ENCODE measurements at regions not wholly inside any gene's neighbourhood (a gene's known extent, or its start where the extent isn't known, plus 50 kb on each side); places are given as distances from the start of the nearest gene placed in this dataset.

DNA sequence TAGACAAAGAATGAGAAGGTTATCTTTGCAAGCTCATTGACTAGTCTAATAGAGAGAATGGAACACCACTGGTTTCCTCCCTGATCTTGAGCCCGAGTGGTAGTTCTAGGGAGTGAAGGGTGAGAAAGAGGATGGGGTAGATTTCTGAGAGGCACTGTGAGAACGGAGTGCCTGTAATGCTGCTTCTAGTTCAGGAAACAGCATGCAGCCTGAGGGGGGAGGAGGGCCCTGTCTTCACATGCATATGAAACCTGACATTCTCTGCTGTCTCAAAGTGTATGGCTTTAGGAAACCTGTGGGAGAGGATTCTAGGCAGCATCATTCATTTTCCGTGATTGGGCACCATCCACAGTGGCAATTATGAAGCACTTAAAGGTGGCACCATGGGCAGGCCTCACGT is 259.4 kb upstream of the MAN1A1 start:
- Mint-ChIP-seq H3K27ac (no peak overlapping the region), H3K4me1 (peaks cover 9% of the 10 kb centered on the region), H3K4me3 (no peak overlapping the region), H3K27me3 (ENCODE audit: low read depth) (no peaks in the 10 kb centered on the region), H3K36me3 (ENCODE audit: low read depth) (no peaks in the 10 kb centered on the region), H3K9me3 (no peaks in the 10 kb centered on the region)
- TF ChIP-seq, protein P1, sequence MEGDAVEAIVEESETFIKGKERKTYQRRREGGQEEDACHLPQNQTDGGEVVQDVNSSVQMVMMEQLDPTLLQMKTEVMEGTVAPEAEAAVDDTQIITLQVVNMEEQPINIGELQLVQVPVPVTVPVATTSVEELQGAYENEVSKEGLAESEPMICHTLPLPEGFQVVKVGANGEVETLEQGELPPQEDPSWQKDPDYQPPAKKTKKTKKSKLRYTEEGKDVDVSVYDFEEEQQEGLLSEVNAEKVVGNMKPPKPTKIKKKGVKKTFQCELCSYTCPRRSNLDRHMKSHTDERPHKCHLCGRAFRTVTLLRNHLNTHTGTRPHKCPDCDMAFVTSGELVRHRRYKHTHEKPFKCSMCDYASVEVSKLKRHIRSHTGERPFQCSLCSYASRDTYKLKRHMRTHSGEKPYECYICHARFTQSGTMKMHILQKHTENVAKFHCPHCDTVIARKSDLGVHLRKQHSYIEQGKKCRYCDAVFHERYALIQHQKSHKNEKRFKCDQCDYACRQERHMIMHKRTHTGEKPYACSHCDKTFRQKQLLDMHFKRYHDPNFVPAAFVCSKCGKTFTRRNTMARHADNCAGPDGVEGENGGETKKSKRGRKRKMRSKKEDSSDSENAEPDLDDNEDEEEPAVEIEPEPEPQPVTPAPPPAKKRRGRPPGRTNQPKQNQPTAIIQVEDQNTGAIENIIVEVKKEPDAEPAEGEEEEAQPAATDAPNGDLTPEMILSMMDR (IDR thresholded peaks at IDR 0.05; ENCODE audit: unreplicated experiment in 3 of 3) = no peak

DNA sequence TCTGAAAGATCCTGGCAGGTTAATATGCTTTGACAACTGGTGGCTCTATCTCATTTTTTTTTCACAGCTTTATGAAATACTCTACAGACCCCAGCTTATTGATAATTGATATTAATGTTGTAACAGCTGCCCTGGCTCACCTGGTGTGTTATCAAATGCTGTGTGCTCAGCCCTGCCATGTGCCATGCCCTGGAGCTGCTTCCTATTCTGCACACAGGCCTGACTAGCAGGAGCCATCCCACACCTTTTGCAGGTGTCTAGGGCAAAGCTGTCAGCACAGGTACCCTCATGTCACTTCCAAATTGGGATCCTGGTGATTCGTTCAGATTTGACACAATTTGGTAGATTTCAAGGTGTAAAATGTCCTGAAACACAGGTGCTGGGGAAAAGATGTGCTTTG is 254.6 kb upstream of the MAN1A1 start:
- no peaks in the 10 kb centered on the region for H3K36me3 Mint-ChIP-seq (ENCODE audit: low read depth)
- H3K4me1 Mint-ChIP-seq = no peaks in the 10 kb centered on the region
- H3K4me3 Mint-ChIP-seq = no peak overlapping the region
- no peaks in the 10 kb centered on the region for H3K9me3 Mint-ChIP-seq
- no peaks in the 10 kb centered on the region for H3K27me3 Mint-ChIP-seq (ENCODE audit: low read depth)
- no peak overlapping the region for H3K27ac Mint-ChIP-seq
- TF ChIP-seq, protein P1 (IDR thresholded peaks at IDR 0.05; ENCODE audit: unreplicated experiment in 3 of 3) = no peak

DNA sequence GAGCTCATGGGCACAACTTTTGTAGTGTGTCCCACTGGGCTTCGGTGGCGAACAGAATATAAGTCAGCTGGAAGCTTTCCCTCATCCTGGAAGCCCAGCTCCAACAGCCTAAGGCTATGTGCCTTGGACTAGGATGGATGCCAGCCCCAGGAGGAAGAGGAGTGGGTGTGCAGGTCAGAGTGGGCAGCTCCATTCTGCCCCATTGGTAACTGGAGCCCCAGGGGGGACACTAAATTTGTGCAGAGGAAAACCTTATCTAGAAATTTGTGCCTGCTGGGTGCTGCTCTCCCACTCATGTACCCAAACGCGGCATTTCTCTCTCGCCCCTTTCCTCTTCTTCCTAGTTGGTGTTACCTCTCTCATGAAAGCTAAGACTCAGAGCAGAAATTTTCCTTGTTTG is 253.9 kb upstream of the MAN1A1 start:
- Mint-ChIP-seq H3K4me3 (no peak overlapping the region), H3K9me3 (no peaks in the 10 kb centered on the region), H3K27me3 (ENCODE audit: low read depth) (no peaks in the 10 kb centered on the region), H3K36me3 (ENCODE audit: low read depth) (no peaks in the 10 kb centered on the region), H3K27ac (no peak overlapping the region), H3K4me1 (no peaks in the 10 kb centered on the region)
- TF ChIP-seq, protein P1 (IDR thresholded peaks at IDR 0.05; ENCODE audit: unreplicated experiment in 3 of 3) = no peak

DNA sequence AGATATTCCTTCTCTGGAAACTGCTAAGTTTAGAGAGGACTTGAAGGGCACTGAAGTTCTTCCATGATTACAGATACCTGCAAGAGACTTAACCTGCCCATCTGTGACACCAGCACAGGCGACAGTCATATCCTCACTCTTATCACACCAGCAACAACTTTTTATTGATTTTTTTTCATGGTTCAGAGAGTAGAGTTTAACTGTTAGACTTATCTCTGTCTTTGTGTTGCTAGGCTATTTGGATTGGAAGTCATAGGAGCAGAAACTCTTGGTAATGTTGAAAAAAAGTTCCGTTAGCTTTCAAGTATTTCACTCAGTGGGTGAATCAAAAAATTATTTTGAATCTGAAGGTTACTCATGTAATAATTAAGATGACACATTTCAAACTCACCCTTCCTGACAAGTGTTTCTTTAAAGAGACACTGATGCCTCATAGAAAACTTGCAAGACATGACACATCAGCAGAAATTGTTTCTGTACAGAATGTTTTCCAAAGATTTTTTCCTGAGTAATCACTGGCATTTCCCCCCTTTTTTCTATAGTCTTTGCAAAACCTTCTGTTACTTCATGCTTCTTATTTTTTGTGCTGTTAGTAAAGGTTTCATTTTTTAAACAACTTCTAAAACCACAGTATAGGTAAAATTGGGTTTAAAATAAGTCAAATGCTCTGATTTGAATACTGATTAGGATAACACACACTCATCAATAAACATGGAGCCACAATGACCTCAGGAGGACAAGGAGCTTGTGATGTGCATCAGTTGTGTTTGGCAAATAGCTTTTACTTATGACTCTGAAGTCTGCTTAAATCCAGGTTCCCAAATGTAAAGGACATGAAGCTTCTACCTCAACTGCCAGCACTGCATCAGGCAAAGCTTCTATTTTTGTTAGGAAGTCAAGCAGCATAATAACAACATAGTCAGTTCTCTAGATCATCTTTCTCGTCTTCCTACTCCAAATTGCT is 252.9 kb upstream of the MAN1A1 start:
- Mint-ChIP-seq H3K27ac (no peak overlapping the region), H3K4me1 (no peaks in the 10 kb centered on the region), H3K4me3 (no peak overlapping the region), H3K9me3 (no peaks in the 10 kb centered on the region), H3K36me3 (ENCODE audit: low read depth) (no peaks in the 10 kb centered on the region), H3K27me3 (ENCODE audit: low read depth) (no peaks in the 10 kb centered on the region)
- TF ChIP-seq, protein P1 (IDR thresholded peaks at IDR 0.05; ENCODE audit: unreplicated experiment in 3 of 3) = no peak

DNA sequence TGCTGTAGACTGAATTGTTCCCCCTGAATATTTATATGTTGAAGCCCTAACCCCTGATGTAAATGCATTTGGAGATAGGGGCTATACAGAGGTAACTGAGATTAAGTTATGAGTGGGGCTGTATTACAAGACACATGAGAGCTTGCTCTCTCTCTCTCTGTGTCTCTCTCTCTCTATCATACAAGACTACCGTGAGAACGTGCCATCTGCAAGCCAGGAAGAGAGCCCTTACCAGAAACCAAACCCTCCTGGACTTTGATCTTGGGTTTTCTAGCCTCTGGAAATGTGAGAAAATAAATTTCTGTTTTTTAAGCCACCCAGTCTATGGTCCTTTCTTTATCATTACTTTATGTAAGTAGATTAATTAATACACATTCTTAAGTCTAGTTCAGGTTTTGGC is 249.3 kb upstream of the MAN1A1 start:
- Mint-ChIP-seq H3K36me3 (ENCODE audit: low read depth) (no peaks in the 10 kb centered on the region), H3K4me1 (no peaks in the 10 kb centered on the region), H3K27me3 (ENCODE audit: low read depth) (no peaks in the 10 kb centered on the region), H3K4me3 (no peak overlapping the region), H3K27ac (no peak overlapping the region), H3K9me3 (no peaks in the 10 kb centered on the region)
- TF ChIP-seq, protein P1 (IDR thresholded peaks at IDR 0.05; ENCODE audit: unreplicated experiment in 3 of 3) = no peak

DNA sequence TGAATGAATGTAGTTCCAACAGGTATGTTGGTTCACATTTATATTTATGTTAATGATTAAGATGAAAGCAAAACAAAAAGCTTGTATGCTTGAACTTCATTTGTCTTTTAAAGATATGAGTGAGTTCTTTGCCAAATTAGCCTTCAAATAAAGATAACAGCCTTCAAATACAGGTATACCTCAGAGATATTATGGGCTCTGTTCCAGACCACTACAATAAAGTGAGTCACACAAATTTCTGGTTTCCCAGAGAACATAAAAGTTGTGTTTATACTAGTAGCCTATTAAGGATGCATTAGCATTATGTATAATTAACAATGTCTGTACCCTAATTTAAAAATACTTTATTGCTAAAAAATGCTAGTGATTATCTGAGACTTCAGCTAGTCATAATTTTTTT is 245.3 kb upstream of the MAN1A1 start:
- H3K36me3 Mint-ChIP-seq (ENCODE audit: low read depth) = no peaks in the 10 kb centered on the region
- H3K9me3 Mint-ChIP-seq = no peaks in the 10 kb centered on the region
- H3K27ac Mint-ChIP-seq = no peak overlapping the region
- TF ChIP-seq, protein P1 (IDR thresholded peaks at IDR 0.05; ENCODE audit: unreplicated experiment in 3 of 3) = no peak
- no peaks in the 10 kb centered on the region for H3K4me1 Mint-ChIP-seq
- no peak overlapping the region for H3K4me3 Mint-ChIP-seq
- no peaks in the 10 kb centered on the region for H3K27me3 Mint-ChIP-seq (ENCODE audit: low read depth)
